ENCODE measurements at regions not wholly inside any gene's neighbourhood (a gene's known extent, or its start where the extent isn't known, plus 50 kb on each side); places are given as distances from the start of the nearest gene placed in this dataset.

DNA sequence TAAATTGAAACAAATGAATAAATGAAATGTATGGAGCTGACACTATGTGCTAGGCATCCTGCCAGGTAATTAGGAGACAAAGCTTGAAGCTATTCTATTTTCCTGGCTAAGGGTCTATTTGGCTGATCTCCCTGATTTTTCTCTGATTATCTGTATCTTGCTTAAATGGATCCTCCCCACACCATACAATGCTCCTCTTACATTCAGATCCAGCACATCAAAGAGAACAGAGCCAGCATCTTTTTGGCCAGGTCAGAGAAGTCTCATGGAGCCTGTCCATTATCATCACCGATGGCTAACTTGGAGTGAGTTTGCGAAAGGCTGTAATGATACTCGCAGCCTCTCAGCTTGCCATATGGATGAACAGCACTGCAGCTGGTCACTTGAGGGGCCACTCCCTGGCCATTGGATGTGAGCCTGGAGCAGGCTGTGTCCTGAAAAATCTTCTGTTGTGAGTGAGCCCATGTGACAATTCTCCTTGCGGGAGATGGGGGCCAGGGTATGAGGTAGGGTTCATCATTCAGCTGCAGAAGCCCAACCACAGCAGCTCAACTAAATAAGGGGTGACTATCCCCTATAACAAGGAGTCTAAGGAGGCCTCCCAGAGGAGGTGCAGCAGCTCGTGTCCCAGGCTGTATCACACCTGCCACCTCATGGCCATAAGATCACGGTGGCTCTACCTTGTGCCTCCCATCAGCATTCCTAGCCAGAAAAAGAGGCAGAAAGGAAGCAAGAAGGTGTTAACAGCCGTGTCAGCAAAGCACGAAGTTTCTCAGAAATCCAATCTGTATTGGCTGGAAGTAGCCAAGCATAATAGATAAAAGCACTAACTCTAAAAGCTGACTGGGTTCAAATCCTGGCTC is 69.3 kb upstream of the ST8SIA2 start:
- Histone ChIP-seq H3K27me3 (replicated peaks; ENCODE audit: insufficient read depth, low read length) (no peaks in the 10 kb centered on the region), H3F3A (ENCODE audit: insufficient read depth, low read length) (no peaks in the 10 kb centered on the region), H3K9me2 (replicated peaks; ENCODE audit: insufficient read depth, low read length) (no peaks in the 10 kb centered on the region), H3K36me3 (replicated peaks; ENCODE audit: insufficient read depth, low read length) (no peaks in the 10 kb centered on the region), H3K9ac (ENCODE audit: low read length) (no peak overlapping the region), H3K4me3 (ENCODE audit: low read length) (no peak overlapping the region), H4K20me1 (ENCODE audit: insufficient read depth, low read length) (no peaks in the 10 kb centered on the region), H3K4me1 (ENCODE audit: low read length) (no peaks in the 10 kb centered on the region), H3K27ac (ENCODE audit: low read length) (no peak overlapping the region), H3K9me3 (replicated peaks; ENCODE audit: insufficient read depth, low read length) (no peaks in the 10 kb centered on the region), H3K79me2 (ENCODE audit: low read length) (no peaks in the 10 kb centered on the region), H3K4me2 (ENCODE audit: low read depth, low read length) (no peak overlapping the region), H2AFZ (ENCODE audit: low read length) (no peak overlapping the region)
- no peak for TF ChIP-seq EZH2 (optimal IDR thresholded peaks at IDR 0.05; ENCODE audit: low read depth, low read length)
- TF ChIP-seq EZH2phosphoT487 (IDR thresholded peaks at IDR 0.05; ENCODE audit: low read length), result no peak
- TF ChIP-seq, protein P1, sequence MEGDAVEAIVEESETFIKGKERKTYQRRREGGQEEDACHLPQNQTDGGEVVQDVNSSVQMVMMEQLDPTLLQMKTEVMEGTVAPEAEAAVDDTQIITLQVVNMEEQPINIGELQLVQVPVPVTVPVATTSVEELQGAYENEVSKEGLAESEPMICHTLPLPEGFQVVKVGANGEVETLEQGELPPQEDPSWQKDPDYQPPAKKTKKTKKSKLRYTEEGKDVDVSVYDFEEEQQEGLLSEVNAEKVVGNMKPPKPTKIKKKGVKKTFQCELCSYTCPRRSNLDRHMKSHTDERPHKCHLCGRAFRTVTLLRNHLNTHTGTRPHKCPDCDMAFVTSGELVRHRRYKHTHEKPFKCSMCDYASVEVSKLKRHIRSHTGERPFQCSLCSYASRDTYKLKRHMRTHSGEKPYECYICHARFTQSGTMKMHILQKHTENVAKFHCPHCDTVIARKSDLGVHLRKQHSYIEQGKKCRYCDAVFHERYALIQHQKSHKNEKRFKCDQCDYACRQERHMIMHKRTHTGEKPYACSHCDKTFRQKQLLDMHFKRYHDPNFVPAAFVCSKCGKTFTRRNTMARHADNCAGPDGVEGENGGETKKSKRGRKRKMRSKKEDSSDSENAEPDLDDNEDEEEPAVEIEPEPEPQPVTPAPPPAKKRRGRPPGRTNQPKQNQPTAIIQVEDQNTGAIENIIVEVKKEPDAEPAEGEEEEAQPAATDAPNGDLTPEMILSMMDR (IDR thresholded peaks at IDR 0.05; ENCODE audit: low read length), result no peak
- DNase-seq, result no peak

DNA sequence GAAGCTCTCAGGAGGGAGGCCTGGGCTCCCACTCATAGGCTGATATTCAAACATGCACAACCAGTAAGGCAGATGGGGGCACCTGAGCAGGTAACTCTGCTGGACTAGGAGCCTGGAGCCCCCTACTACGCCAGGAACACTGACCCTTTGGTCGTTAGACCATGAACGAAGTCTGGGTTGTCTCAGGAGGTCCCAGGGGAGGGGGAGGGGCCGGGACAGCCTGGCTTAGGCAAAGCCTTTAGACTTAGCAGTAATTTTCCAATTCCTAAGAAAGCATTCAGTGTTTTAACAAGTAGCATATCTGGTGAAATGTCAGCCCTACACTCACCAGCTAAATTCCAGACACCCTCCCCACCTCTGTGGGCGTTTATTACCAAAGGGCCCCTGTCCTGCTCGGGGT is 67.4 kb upstream of the ST8SIA2 start:
- no peak for DNase-seq
- Histone ChIP-seq H3F3A (ENCODE audit: insufficient read depth, low read length) (no peaks in the 10 kb centered on the region), H3K79me2 (ENCODE audit: low read length) (no peaks in the 10 kb centered on the region), H3K9me3 (replicated peaks; ENCODE audit: insufficient read depth, low read length) (no peaks in the 10 kb centered on the region), H3K27me3 (replicated peaks; ENCODE audit: insufficient read depth, low read length) (no peaks in the 10 kb centered on the region), H3K4me2 (ENCODE audit: low read depth, low read length) (no peak overlapping the region), H3K9ac (ENCODE audit: low read length) (no peak overlapping the region), H3K4me1 (ENCODE audit: low read length) (no peaks in the 10 kb centered on the region), H3K36me3 (replicated peaks; ENCODE audit: insufficient read depth, low read length) (no peaks in the 10 kb centered on the region), H2AFZ (ENCODE audit: low read length) (no peak overlapping the region), H3K9me2 (replicated peaks; ENCODE audit: insufficient read depth, low read length) (no peaks in the 10 kb centered on the region), H4K20me1 (ENCODE audit: insufficient read depth, low read length) (no peaks in the 10 kb centered on the region), H3K4me3 (ENCODE audit: low read length) (no peak overlapping the region), H3K27ac (ENCODE audit: low read length) (no peak overlapping the region)
- TF ChIP-seq EZH2phosphoT487 (IDR thresholded peaks at IDR 0.05; ENCODE audit: low read length) (no peak), EZH2 (optimal IDR thresholded peaks at IDR 0.05; ENCODE audit: low read depth, low read length) (no peak)
- TF ChIP-seq, protein P1 (IDR thresholded peaks at IDR 0.05; ENCODE audit: low read length), result no peak

DNA sequence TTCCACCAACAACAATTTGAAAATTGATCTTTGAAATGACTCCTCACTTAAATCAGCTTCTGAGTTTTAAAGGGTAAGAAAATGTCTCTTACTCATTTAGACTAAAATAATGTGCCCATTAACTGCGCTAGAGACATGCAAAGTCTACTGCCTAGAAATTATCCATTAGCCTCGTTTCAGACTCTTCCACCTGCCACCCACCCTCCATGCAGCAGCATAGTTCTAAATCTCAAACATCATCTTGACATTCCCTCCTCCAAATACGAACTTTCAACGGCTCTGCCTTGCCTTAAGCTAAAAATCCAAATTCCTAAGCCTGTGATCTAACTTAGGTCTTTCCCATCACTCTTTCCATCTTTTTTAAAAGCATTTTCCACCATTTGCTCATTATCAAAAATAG is 66.6 kb upstream of the ST8SIA2 start:
- no peak overlapping the region for H3K4me3 ChIP-seq (ENCODE audit: low read length)
- DNase-seq, result no peak
- H3K79me2 ChIP-seq (ENCODE audit: low read length), result no peaks in the 10 kb centered on the region
- H3K27me3 ChIP-seq (replicated peaks; ENCODE audit: insufficient read depth, low read length), result no peaks in the 10 kb centered on the region
- H3K4me2 ChIP-seq (ENCODE audit: low read depth, low read length), result no peak overlapping the region
- no peak overlapping the region for H3K9ac ChIP-seq (ENCODE audit: low read length)
- no peaks in the 10 kb centered on the region for H4K20me1 ChIP-seq (ENCODE audit: insufficient read depth, low read length)
- no peaks in the 10 kb centered on the region for H3F3A ChIP-seq (ENCODE audit: insufficient read depth, low read length)
- H3K36me3 ChIP-seq (replicated peaks; ENCODE audit: insufficient read depth, low read length), result no peaks in the 10 kb centered on the region
- no peaks in the 10 kb centered on the region for H3K4me1 ChIP-seq (ENCODE audit: low read length)
- no peak overlapping the region for H3K27ac ChIP-seq (ENCODE audit: low read length)
- no peak overlapping the region for H2AFZ ChIP-seq (ENCODE audit: low read length)
- H3K9me3 ChIP-seq (replicated peaks; ENCODE audit: insufficient read depth, low read length), result no peaks in the 10 kb centered on the region
- TF ChIP-seq EZH2 (optimal IDR thresholded peaks at IDR 0.05; ENCODE audit: low read depth, low read length) (no peak), EZH2phosphoT487 (IDR thresholded peaks at IDR 0.05; ENCODE audit: low read length) (no peak)
- TF ChIP-seq, protein P1 (IDR thresholded peaks at IDR 0.05; ENCODE audit: low read length), result no peak
- no peaks in the 10 kb centered on the region for H3K9me2 ChIP-seq (replicated peaks; ENCODE audit: insufficient read depth, low read length)

Measured in MM.1S (cell line).